ENCODE measurements at regions not wholly inside any gene's neighbourhood (a gene's known extent, or its start where the extent isn't known, plus 50 kb on each side); places are given as distances from the start of the nearest gene placed in this dataset.

GRCh38 chr4:119940557-119940956 lies 126.1 kb downstream of the MAD2L1 start:
- in situ Hi-C loops (cut with MboI) (no loop called here), intact Hi-C loops (cut with micrococcal nuclease; ENCODE audit: unreplicated experiment) (no loop called here)
- H3K4me3 ChIP-seq = no peak overlapping the region
- SMC1A ChIA-PET (ENCODE audit: uncharacterized antibody, unreplicated experiment) = no interaction called here
- RAD21 ChIA-PET (ENCODE audit: unreplicated experiment) = no interaction called here
- FAIRE-seq (no peak), ATAC-seq (no peak), DNase-seq (ENCODE audit: low read depth, low spot score) (no peak)
- WGBS (ENCODE audit: insufficient coverage, insufficient replicate concordance, low lambda C conversion rate, missing lambda C conversion rate) = 0% methylated on average over 1 of the region's 1 CpG
- H3K27me3 ChIP-seq (replicated peaks in 1 of 2; ENCODE audit: control insufficient read depth in 2 of 2, insufficient read depth in 2 of 2, low read length in 1 of 2) = no peaks in the 10 kb centered on the region; a peak in 1 of 4 replicates
- no peak overlapping the region for H3K4me2 ChIP-seq (ENCODE audit: control insufficient read depth, insufficient read depth)
- H3K79me2 ChIP-seq (ENCODE audit: control insufficient read depth, insufficient read depth, low read length) = no peaks in the 10 kb centered on the region
- H3K9ac ChIP-seq (ENCODE audit: control insufficient read depth, insufficient read depth, low read length) = no peak overlapping the region
- no peak overlapping the region for H3K27ac ChIP-seq (ENCODE audit: control insufficient read depth, insufficient read depth)
- CTCF ChIA-PET = interaction anchor here (0.7 kb wide), 1 partner anchor 38 kb away, joined by 3 read pairs; no protein-coding TSS in a partner anchor
- H3K4me1 ChIP-seq (ENCODE audit: control insufficient read depth, insufficient read depth, low read length) = no peaks in the 10 kb centered on the region
- no peak overlapping the region for H2AFZ ChIP-seq (ENCODE audit: control insufficient read depth, low read depth, low read length)
- no TSS peak for BruUV-seq (replicated peaks)
- H3K9me3 ChIP-seq (replicated peaks; ENCODE audit: control insufficient read depth, insufficient read depth, low read length) = no peaks in the 10 kb centered on the region
- H3K36me3 ChIP-seq (ENCODE audit: control insufficient read depth in 2 of 2, insufficient read depth in 2 of 2, low read length in 1 of 2) = no peaks in the 10 kb centered on the region
- TF ChIP-seq RAD51 (IDR thresholded peaks at IDR 0.05) = no peak
- no peak for TF ChIP-seq BRCA1 (IDR thresholded peaks at IDR 0.05; ENCODE audit: low read depth, low read length)
- TF ChIP-seq POLR2AphosphoS2 (IDR thresholded peaks at IDR 0.05; ENCODE audit: low read depth, low read length) = no peak
- TF ChIP-seq MYB (IDR thresholded peaks at IDR 0.05; ENCODE audit: borderline replicate concordance, low read depth, low read length) = no peak
- TF ChIP-seq E2F8 (IDR thresholded peaks at IDR 0.05; ENCODE audit: low read depth, partially characterized antibody) = no peak
- no peak for TF ChIP-seq EP300 (IDR thresholded peaks at IDR 0.05; ENCODE audit: borderline replicate concordance in 1 of 2, control insufficient read depth in 1 of 2, low read depth in 2 of 2, low read length in 2 of 2)
- no peak for TF ChIP-seq YBX1 (IDR thresholded peaks at IDR 0.05)
- TF ChIP-seq MEF2A (IDR thresholded peaks at IDR 0.05; ENCODE audit: insufficient read depth, low read depth, low read length) = no peak
- TF ChIP-seq NBN (IDR thresholded peaks at IDR 0.05) = no peak
- TF ChIP-seq NFXL1 (IDR thresholded peaks at IDR 0.05; ENCODE audit: borderline replicate concordance) = no peak
- TF ChIP-seq ESRRA (IDR thresholded peaks at IDR 0.05; ENCODE audit: low read length) = no peak
- TF ChIP-seq, protein P1, sequence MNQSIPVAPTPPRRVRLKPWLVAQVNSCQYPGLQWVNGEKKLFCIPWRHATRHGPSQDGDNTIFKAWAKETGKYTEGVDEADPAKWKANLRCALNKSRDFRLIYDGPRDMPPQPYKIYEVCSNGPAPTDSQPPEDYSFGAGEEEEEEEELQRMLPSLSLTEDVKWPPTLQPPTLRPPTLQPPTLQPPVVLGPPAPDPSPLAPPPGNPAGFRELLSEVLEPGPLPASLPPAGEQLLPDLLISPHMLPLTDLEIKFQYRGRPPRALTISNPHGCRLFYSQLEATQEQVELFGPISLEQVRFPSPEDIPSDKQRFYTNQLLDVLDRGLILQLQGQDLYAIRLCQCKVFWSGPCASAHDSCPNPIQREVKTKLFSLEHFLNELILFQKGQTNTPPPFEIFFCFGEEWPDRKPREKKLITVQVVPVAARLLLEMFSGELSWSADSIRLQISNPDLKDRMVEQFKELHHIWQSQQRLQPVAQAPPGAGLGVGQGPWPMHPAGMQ (IDR thresholded peaks at IDR 0.05; ENCODE audit: borderline replicate concordance) = no peak
- no peak for TF ChIP-seq NR2C1 (IDR thresholded peaks at IDR 0.05)
- TF ChIP-seq IKZF1 (conservative IDR thresholded peaks at IDR 0.05) = no peak
- POLR2A ChIA-PET = no interaction called here
- no peaks in the 10 kb centered on the region for H4K20me1 ChIP-seq (ENCODE audit: control insufficient read depth, insufficient read depth)

Measured in GM12878 (cell line).